ENCODE measurements at regions not wholly inside any gene's neighbourhood (a gene's known extent, or its start where the extent isn't known, plus 50 kb on each side); places are given as distances from the start of the nearest gene placed in this dataset.
A peak's percentile ranks its signal among the peaks of the same experiment; 100 is the strongest.

GRCh38 chr22:22769434-22770279, 118.0 kb upstream of the IGLL5 start:
- intact Hi-C loops (cut with DNase I, micrococcal nuclease): loop anchor here in 1 of 2 experiments (2.0 kb wide), 1 partner anchor 19 kb away; no protein-coding TSS in a partner anchor

GRCh38 chr22:22770280-22770871, 117.2 kb upstream of the IGLL5 start:
- ChIA-PET POLR2A (interaction anchor here (1.1 to 1.8 kb wide), 5 partner anchors 17 to 114 kb away, joined by 3 to 8 read pairs (median 5); no protein-coding TSS in a partner anchor), CTCF (interaction anchor here (0.6 to 2.2 kb wide), 12 partner anchors 10 to 114 kb away, joined by 3 to 14 read pairs (median 5); no protein-coding TSS in a partner anchor)
- intact Hi-C loops (cut with DNase I, micrococcal nuclease): loop anchor here in 1 of 2 experiments (2.0 kb wide), 1 partner anchor 20 kb away; no protein-coding TSS in a partner anchor
- peak; percentile 75 for TF ChIP-seq CTCF (IDR thresholded peaks at IDR 0.05)
- H3K36me3 Mint-ChIP-seq (ENCODE audit: low read depth): no peaks in the 10 kb centered on the region
- H3K27me3 ChIP-seq (ENCODE audit: control insufficient read depth in 1 of 2, insufficient read depth in 2 of 2, low read length in 2 of 2): no peaks in the 10 kb centered on the region
- no peaks in the 10 kb centered on the region for H3K9me3 ChIP-seq (ENCODE audit: control insufficient read depth in 1 of 2, insufficient read depth in 1 of 2, low read length in 2 of 2)
- no peaks in the 10 kb centered on the region for H3K9me3 Mint-ChIP-seq
- H3K4me1 ChIP-seq (ENCODE audit: insufficient read depth, low read length): peaks cover 21% of the 10 kb centered on the region
- H3K27ac Mint-ChIP-seq: no peak overlapping the region
- H3K27ac ChIP-seq (ENCODE audit: low read depth in 1 of 2, low read length in 2 of 2): no peak overlapping the region
- H3K4me3 ChIP-seq (ENCODE audit: low read length): no peak overlapping the region
- no peaks in the 10 kb centered on the region for H3K36me3 ChIP-seq (ENCODE audit: insufficient read depth, low read length)
- ATAC-seq (ENCODE audit: poor library complexity): peak; percentile 54
- DNase-seq: peak in 12 of 14 experiments; percentile 19 to 69 (median 36)
- H3K27me3 Mint-ChIP-seq: peaks cover 12% of the 10 kb centered on the region
- no peaks in the 10 kb centered on the region for H3K4me1 Mint-ChIP-seq (ENCODE audit: low read depth)
- H3K4me3 Mint-ChIP-seq: no peak overlapping the region

More at GRCh38 chr22:22769434-22770279, 118.0 kb upstream of the IGLL5 start:
- no peaks in the 10 kb centered on the region for H3K9me3 Mint-ChIP-seq
- ChIA-PET CTCF (interaction anchor here (0.6 to 2.2 kb wide), 12 partner anchors 11 to 115 kb away, joined by 3 to 14 read pairs (median 5); no protein-coding TSS in a partner anchor), POLR2A (interaction anchor here (1.1 to 1.8 kb wide), 5 partner anchors 17 to 114 kb away, joined by 3 to 8 read pairs (median 5); no protein-coding TSS in a partner anchor)
- Histone ChIP-seq H3K9me3 (ENCODE audit: control insufficient read depth in 1 of 2, insufficient read depth in 1 of 2, low read length in 2 of 2) (no peaks in the 10 kb centered on the region), H3K36me3 (ENCODE audit: insufficient read depth, low read length) (no peaks in the 10 kb centered on the region), H3K27me3 (ENCODE audit: control insufficient read depth in 1 of 2, insufficient read depth in 2 of 2, low read length in 2 of 2) (no peaks in the 10 kb centered on the region), H3K4me1 (ENCODE audit: insufficient read depth, low read length) (peaks cover 18% of the 10 kb centered on the region), H3K27ac (ENCODE audit: low read depth in 1 of 2, low read length in 2 of 2) (no peak overlapping the region), H3K4me3 (ENCODE audit: low read length) (no peak overlapping the region)
- TF ChIP-seq CTCF (IDR thresholded peaks at IDR 0.05): no peak
- no peaks in the 10 kb centered on the region for H3K4me1 Mint-ChIP-seq (ENCODE audit: low read depth)
- no peak overlapping the region for H3K4me3 Mint-ChIP-seq
- H3K27me3 Mint-ChIP-seq: peaks cover 12% of the 10 kb centered on the region
- ATAC-seq (ENCODE audit: poor library complexity): no peak
- H3K27ac Mint-ChIP-seq: no peak overlapping the region
- DNase-seq: no peak
- no peaks in the 10 kb centered on the region for H3K36me3 Mint-ChIP-seq (ENCODE audit: low read depth)

- peaks cover 12% of the 10 kb centered on the region for H3K27me3 Mint-ChIP-seq
- no peaks in the 10 kb centered on the region for H3K9me3 Mint-ChIP-seq
- Histone ChIP-seq H3K27me3 (ENCODE audit: control insufficient read depth in 1 of 2, insufficient read depth in 2 of 2, low read length in 2 of 2) (no peaks in the 10 kb centered on the region), H3K9me3 (ENCODE audit: control insufficient read depth in 1 of 2, insufficient read depth in 1 of 2, low read length in 2 of 2) (no peaks in the 10 kb centered on the region), H3K4me1 (ENCODE audit: insufficient read depth, low read length) (peaks cover 21% of the 10 kb centered on the region), H3K27ac (ENCODE audit: low read depth in 1 of 2, low read length in 2 of 2) (no peak overlapping the region), H3K36me3 (ENCODE audit: insufficient read depth, low read length) (no peaks in the 10 kb centered on the region), H3K4me3 (ENCODE audit: low read length) (no peak overlapping the region)
- intact Hi-C loops (cut with DNase I, micrococcal nuclease): loop anchor here in 1 of 2 experiments (2.0 kb wide), 1 partner anchor 20 kb away; no protein-coding TSS in a partner anchor
- DNase-seq: no peak
- CTCF ChIA-PET: interaction anchor here (0.7 to 2.2 kb wide), 10 partner anchors 10 to 113 kb away, joined by 3 to 14 read pairs (median 6); no protein-coding TSS in a partner anchor
- no peaks in the 10 kb centered on the region for H3K4me1 Mint-ChIP-seq (ENCODE audit: low read depth)
- POLR2A ChIA-PET: interaction anchor here (1.7 kb wide), 1 partner anchor 17 kb away, joined by 7 read pairs; no protein-coding TSS in a partner anchor
- TF ChIP-seq CTCF (IDR thresholded peaks at IDR 0.05): no peak
- no peak overlapping the region for H3K4me3 Mint-ChIP-seq
- ATAC-seq (ENCODE audit: poor library complexity): no peak
- no peaks in the 10 kb centered on the region for H3K36me3 Mint-ChIP-seq (ENCODE audit: low read depth)
- H3K27ac Mint-ChIP-seq: no peak overlapping the region
Observed at GRCh38 chr22:22770881-22771280, 116.7 kb upstream of the IGLL5 start.
